NCI-H2029 (cell line): ENCODE measurements at regions not wholly inside any gene's neighbourhood (a gene's known extent, or its start where the extent isn't known, plus 50 kb on each side); places are given as distances from the start of the nearest gene placed in this dataset.
"Not testable (repeated sequence)": the region's sequence is repeated elsewhere in the genome, so short reads cannot be mapped to it uniquely, and the experiment has no call there.

Experiments
- DNase-seq: peaks from one replicate; lab custom pipeline; 2025; lab: John Stamatoyannopoulos, UW

DNA sequence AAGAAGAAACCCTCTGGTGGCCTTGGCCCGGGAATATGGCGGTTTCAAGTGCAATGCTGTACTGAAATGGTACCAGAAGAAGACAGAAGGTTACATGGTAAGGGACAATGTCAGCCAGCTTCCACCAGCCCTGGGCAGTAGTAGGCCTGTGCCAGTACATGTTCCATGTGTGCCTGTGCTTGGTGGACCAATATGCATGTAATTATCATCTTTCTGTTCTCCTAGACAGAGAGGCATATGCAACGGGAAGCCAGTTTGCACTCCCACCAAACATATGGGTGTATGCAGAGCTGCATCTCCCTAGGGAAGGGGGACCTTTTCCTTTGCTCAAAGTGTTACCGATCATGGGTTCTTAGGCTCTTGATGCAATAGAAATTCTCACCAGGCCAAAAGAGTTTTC lies 80.9 kb upstream of the ADORA2B start:
- DNase-seq: not testable (repeated sequence)

DNA sequence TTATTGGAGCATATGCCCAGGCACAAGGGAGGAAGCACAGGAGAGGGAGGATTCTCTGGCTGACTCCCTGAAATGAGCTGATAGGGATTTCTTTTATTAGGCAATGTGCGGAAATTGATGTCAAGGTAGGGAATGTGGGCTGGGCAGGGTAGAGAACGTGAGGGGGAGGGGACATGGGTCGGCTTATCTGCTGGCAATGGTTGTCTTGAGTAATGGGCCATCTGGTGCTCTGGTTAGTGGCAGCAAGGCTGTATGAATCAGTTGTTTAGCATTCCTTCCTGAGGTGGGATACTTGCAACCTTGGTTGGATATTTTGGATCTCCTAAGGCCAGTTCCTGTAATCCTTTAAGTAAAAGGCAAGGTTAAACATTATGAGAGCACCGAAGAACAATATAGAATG lies 80.5 kb upstream of the ADORA2B start:
- DNase-seq: not testable (repeated sequence)

- not testable (repeated sequence) for DNase-seq
Observed at GRCh38 chr17:15866015-15866414, 78.9 kb upstream of the ADORA2B start.

- not testable (repeated sequence) for DNase-seq
Observed at GRCh38 chr17:15867331-15867730, 77.6 kb upstream of the ADORA2B start.

DNA sequence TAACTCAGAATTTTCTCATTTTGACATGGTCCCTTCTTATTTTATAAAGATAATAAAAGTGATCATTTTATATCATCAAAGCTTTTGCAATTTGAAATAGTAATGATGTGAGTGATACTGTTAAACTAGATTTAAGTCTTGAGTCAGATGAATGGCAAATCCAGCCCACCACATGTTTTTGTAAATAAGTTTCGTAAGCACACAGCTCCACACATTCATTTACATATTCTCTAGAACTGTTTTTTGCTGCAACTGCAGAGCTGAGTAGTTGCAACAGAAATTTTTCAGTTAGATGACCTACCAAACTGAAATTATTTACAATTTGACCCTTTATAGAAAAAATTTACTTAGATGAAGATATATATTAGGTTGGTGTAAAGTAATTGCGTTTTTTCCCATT lies 75.1 kb upstream of the ADORA2B start:
- not testable (repeated sequence) for DNase-seq

DNA sequence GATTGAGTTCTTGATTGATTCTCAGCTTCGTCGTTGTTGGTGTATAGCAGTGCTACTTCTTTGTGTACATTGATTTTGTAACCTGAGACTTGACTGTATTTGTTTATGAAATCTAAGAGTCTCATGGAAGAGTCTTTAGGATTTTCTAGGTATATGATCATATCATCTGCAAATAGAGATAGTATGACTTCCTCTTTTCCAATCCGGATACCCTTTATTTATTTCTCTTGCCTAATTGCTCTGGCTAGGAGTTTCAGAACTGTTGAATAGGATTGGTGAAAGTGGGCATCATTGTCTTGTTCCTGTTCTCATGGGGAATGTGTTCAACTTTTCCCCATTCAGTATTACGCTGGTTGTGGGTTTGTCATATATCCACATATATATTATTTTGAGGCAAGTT lies 72.3 kb upstream of the ADORA2B start:
- not testable (repeated sequence) for DNase-seq

DNA sequence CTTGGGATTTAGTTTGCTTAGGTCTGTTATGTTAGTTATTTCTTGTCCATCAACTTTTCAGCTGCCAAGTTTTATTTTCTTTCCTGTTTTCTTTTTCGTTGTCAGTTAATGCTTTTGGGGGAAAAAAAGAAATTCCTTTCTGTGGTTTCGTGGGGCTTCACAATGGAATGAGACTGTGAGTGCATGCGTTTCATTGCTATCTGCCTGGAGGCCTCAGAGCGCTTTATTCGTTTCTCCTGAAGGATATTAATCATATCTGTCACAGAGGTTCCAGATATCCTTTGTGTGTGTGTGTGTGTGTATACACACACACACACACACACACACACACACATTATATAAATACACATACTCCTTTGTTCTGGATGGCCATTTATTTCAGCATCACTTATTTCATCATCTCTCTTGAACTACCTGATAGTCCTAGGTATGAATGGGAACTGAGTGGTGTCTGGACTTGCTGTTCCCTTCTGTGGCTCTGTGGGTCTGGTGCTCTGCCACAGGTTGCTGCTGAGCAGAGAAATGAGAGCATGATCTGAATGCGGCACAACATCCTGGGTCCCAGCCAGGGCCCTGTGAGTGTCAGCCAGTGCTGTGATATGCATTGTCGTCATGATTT lies 66.9 kb upstream of the ADORA2B start:
- not testable (repeated sequence) for DNase-seq

- DNase-seq: no peak
Observed at GRCh38 chr17:15882058-15882720, 62.7 kb upstream of the ADORA2B start.

DNA sequence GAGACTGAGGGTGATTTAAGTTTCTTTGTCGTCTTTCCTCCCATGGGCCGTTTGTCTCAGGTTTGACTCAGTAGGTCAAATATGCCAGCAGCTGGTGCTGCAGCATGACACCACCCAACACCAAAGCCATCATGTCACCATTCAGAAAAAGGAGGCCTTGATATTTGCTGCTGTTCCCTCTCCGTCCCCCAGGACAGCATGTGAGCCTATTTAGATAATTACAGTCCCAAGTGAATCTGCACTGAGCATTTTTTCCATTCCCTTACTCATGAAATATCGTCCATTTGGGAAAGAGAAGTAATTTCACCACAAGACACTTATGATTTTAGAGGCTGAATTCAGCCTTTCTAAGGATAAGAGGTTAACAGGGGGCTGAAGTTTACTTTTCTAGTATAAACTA lies 62.2 kb upstream of the ADORA2B start:
- no peak for DNase-seq

- no peak for DNase-seq
Observed at GRCh38 chr17:15883617-15884111, 61.3 kb upstream of the ADORA2B start.

- no peak for DNase-seq
Observed at GRCh38 chr17:15884731-15885130, 60.2 kb upstream of the ADORA2B start.

DNA sequence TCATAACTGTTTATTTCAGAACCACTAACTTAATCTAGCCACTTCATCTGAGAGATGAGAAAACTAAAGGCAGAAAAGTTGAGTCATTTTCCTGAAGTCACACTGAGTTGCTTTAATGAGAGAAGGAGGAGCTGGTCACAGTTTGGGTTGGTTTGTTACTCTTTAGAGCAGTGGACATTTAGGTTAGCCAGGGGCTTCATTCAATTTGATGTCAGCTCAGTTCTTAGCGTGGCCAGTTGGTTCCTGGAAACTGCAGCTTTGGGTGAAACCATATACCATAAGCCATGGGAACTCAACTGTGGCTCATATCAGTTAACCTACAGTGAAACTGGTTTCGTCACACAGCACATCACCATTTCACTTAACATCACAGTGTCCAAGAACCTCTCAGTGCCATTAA lies 59.2 kb upstream of the ADORA2B start:
- DNase-seq: no peak

DNA sequence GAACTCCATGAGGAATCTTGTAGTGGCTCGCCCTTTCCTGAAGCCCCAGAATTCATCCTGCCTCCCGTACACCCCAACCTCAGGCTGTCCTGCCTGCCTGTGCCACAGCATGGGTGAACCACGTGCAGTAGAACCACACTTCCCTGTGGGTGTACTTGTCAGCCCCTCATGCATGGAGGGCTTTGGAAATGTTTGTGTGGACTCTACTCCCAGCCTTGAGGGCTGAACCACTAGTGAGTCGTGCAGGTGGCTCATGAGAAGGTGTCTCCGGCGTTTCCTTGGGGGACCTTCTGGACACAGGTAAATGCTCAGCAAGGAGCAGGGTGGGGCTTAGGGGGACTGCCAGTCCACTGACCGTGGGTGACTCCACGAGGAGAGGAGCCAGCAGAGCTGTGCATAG lies 58.7 kb upstream of the ADORA2B start:
- DNase-seq: no peak

DNA sequence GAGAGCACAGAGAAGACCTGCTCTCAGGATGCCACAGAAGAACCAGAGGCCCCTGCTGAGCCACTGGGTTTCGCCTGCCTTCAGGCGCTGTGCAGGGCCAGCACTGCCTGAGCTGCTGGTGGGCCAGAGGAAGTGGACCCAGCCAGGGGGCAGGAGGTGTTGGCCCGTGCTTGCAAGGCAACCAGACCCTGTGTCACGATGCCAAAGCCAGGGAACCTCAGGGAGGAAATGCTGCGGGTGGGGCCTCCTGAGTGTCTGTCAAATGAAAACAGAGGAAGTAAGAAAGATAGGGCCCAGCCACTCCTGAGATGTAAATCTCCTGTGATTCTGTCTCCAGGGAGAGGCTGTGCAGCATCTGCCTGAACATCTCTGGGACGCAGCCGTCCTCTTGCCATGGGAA lies 58.1 kb upstream of the ADORA2B start:
- no peak for DNase-seq

- no peak for DNase-seq
Observed at GRCh38 chr17:15888436-15888835, 56.5 kb upstream of the ADORA2B start.

DNA sequence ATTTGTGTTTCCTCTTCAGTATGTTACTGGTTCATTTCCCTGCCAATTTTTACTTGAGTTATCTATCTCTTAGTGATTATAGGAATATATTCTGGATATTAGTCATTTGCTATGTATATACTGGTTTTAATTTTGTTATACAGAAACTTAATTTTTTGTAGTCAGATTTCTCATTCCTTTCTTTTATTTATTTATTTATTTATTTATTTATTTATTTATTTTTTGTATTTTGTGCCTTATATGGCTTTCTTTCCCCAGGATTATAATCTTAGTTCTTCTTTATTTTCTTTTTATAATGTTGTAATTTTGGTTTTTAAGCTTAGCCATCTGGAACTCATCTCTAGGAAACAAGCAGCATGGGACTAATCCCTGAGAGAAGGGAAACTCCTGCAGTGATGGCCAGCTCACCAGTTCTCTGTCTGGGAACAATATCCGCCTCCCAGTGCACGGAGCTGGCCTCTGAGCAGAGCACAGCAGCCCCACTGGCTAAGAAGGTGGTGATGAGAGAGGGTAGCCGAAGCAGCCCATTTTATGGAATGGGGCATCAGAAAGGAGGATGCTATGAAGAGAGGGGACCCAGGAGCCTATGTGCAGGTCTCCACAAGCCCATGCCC lies 54.5 kb upstream of the ADORA2B start:
- no peak for DNase-seq

- no peak for DNase-seq
Observed at GRCh38 chr17:15891318-15891717, 53.6 kb upstream of the ADORA2B start.

DNA sequence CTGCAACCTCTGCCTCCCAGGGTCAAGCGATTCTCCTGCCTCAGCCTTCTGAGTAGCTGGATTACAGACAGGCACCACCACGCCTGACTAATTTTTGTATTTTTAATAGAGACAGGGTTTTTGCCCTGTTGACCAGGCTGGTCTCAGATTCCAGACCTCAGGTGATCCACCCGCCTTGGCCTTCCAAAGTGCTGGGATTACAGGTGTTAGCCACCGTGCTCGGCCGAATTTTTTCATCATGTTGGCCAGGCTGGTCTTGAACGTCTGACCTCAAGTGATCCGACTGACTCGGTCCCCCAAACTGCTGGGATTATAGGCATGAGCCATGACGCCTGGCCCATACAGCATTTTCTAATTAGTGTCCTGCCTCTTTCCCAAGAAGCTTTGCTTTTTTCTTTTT lies 52.7 kb upstream of the ADORA2B start:
- no peak for DNase-seq

- no peak for DNase-seq
Observed at GRCh38 chr17:15892731-15893657, 51.9 kb upstream of the ADORA2B start.

DNA sequence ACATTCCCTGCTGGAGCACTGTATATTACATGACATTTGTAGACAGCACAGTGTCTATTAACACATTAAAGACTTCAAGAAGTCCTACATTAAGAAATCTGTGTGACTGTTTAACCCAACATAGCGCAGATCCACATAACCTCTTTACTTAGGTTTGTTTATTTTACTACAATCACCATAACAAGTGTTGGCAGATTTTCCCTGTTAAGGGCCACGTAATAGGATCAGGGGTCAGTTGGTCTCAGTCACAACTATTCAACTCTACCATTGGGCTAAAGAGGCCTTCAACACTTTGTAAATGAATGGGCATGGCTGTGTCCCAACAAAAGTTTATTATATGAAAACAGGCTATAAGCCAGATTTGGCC lies 51.3 kb upstream of the ADORA2B start:
- DNase-seq: no peak

GRCh38 chr17:15894258-15894657 lies 50.7 kb upstream of the ADORA2B start:
- DNase-seq: no peak

DNA sequence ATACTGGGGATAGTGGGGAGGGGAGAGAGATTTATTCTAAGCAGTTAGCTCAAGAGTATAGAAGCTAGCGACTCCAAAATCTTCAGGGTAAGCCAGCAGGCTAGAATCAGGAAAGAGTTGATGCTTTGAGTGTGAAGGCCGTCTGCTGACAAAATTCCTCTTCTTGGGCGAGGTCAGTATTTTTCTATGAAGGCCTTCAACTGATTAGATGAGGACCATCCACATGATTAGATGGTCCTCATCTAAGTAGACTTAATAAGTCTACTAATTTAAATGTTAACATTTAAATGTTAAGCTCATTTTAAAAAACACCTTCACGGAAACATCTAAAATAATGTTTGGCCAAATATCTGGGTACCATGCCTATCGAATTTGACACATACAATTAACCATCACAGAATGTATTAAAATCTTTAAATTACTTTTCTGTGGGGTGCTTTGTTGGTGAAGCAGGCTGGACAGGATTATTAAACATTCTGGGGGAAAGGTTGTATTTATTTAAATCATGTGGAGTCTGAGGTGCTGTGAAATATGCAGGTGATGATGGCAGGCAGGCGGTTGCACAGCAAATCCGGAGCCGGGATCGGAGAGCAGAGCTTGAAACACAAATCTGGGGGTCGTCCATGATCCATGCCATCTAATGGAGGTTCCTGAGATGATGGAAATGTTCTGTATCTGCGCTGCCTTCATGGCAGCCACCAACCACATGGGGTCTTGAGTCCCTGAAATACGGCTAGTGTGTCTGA lies 49.8 kb upstream of the ADORA2B start:
- no peak for DNase-seq
